ENCODE measurements at regions not wholly inside any gene's neighbourhood (a gene's known extent, or its start where the extent isn't known, plus 50 kb on each side); places are given as distances from the start of the nearest gene placed in this dataset.
A peak's percentile ranks its signal among the peaks of the same experiment; 100 is the strongest.

DNA sequence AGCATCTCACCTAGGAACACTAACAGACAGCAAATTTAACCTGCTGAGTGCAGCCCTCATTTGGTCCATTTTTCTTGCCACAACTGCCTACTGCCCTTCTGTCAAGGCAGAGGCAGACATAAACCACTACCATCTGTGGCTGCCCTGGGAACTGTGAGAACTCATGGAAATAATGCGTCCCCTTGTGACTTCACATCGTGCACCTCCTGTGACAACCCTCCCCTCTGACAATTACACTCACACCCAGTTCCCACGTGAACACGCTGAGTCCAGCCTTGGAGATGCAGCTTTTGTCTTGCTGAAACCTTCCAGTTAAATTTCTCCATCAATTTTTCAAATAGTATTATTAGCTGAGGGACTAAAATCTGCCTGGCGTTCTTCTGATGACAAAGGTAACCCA, 193.1 kb upstream of the KLF14 start:
- Histone ChIP-seq H4K20me1 (ENCODE audit: insufficient read depth, low read length) (peaks cover 7% of the 10 kb centered on the region), H2AFZ (ENCODE audit: insufficient read depth, low read depth, low read length, poor library complexity, severe bottlenecking) (no peak overlapping the region), H3K4me3 (replicated peaks in 1 of 3; ENCODE audit: low read depth in 2 of 3, low read length in 3 of 3) (no peak overlapping the region), H3K9me3 (replicated peaks in 1 of 2; ENCODE audit: control insufficient read depth in 1 of 2, insufficient read depth in 1 of 2, low read length in 2 of 2) (no peaks in the 10 kb centered on the region), H3K9ac (ENCODE audit: insufficient read depth, low read length, poor library complexity, severe bottlenecking) (no peak overlapping the region), H3K36me3 (replicated peaks in 1 of 2; ENCODE audit: control insufficient read depth in 1 of 2, insufficient read depth in 2 of 2, low read length in 2 of 2) (no peaks in the 10 kb centered on the region), H3K27ac (ENCODE audit: low read depth in 1 of 2, low read length in 2 of 2) (no peak overlapping the region), H3K79me2 (ENCODE audit: insufficient read depth, low read length) (peaks cover 10% of the 10 kb centered on the region), H3K27me3 (ENCODE audit: control insufficient read depth in 2 of 2, insufficient read depth in 2 of 2, low read length in 2 of 2) (no peaks in the 10 kb centered on the region), H3K4me2 (replicated peaks; ENCODE audit: extremely low read depth, low read length, poor library complexity, severe bottlenecking) (no peak overlapping the region), H3K4me1 (ENCODE audit: control insufficient read depth in 1 of 2, insufficient read depth in 2 of 2, low read length in 2 of 2) (peaks cover 46 to 62% of the 10 kb centered on the region in 2 donors)
- TF ChIP-seq, protein P1, sequence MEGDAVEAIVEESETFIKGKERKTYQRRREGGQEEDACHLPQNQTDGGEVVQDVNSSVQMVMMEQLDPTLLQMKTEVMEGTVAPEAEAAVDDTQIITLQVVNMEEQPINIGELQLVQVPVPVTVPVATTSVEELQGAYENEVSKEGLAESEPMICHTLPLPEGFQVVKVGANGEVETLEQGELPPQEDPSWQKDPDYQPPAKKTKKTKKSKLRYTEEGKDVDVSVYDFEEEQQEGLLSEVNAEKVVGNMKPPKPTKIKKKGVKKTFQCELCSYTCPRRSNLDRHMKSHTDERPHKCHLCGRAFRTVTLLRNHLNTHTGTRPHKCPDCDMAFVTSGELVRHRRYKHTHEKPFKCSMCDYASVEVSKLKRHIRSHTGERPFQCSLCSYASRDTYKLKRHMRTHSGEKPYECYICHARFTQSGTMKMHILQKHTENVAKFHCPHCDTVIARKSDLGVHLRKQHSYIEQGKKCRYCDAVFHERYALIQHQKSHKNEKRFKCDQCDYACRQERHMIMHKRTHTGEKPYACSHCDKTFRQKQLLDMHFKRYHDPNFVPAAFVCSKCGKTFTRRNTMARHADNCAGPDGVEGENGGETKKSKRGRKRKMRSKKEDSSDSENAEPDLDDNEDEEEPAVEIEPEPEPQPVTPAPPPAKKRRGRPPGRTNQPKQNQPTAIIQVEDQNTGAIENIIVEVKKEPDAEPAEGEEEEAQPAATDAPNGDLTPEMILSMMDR (IDR thresholded peaks at IDR 0.05) = no peak
- Mint-ChIP-seq H3K4me3 (no peak overlapping the region), H3K27me3 (ENCODE audit: low read depth in 3 of 3) (peaks cover 0 to 4% (median 0%) of the 10 kb centered on the region in 3 donors), H3K4me1 (peaks cover 66% of the 10 kb centered on the region), H3K27ac (peak overlapping the region in 5 of 7 donors; percentile 41 to 99 (median 96)), H3K9me3 (peaks cover 0 to 4% (median 0%) of the 10 kb centered on the region in 7 donors), H3K36me3 (peaks cover 12 to 26% of the 10 kb centered on the region in 2 donors)
- no peak for DNase-seq
- WGBS (ENCODE audit: insufficient coverage) = 90% methylated on average over 5 of the region's 5 CpGs
- intact Hi-C loops (cut with micrococcal nuclease) = no loop called here

DNA sequence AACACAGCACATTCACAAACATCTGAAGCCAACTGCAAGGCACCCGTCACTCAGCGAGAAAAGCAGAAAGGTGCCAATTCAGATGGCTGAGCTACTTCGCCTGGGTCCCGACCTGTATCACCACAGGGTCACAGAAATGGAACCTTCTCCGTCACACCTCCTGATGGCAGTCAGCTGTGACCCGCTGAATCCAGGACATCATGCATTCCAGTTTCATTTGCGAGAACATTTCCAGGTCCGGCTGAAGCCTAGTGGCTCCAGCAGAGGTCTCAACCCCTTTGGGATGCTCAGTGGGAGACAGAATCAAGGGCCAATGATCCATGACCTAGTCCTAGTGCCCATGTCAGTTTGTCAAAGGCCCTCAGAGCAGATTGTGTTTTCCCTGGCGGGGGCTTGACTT, 193.6 kb upstream of the KLF14 start:
- Histone ChIP-seq H3K4me1 (ENCODE audit: control insufficient read depth in 1 of 2, insufficient read depth in 2 of 2, low read length in 2 of 2) (peaks cover 46 to 62% of the 10 kb centered on the region in 2 donors), H3K36me3 (replicated peaks in 1 of 2; ENCODE audit: control insufficient read depth in 1 of 2, insufficient read depth in 2 of 2, low read length in 2 of 2) (no peaks in the 10 kb centered on the region), H3K27ac (ENCODE audit: low read depth in 1 of 2, low read length in 2 of 2) (no peak overlapping the region), H2AFZ (ENCODE audit: insufficient read depth, low read depth, low read length, poor library complexity, severe bottlenecking) (no peak overlapping the region), H3K27me3 (ENCODE audit: control insufficient read depth in 2 of 2, insufficient read depth in 2 of 2, low read length in 2 of 2) (no peaks in the 10 kb centered on the region), H3K9ac (ENCODE audit: insufficient read depth, low read length, poor library complexity, severe bottlenecking) (no peak overlapping the region), H3K79me2 (ENCODE audit: insufficient read depth, low read length) (peaks cover 10% of the 10 kb centered on the region), H3K4me3 (replicated peaks in 1 of 3; ENCODE audit: low read depth in 2 of 3, low read length in 3 of 3) (no peak overlapping the region), H4K20me1 (ENCODE audit: insufficient read depth, low read length) (peaks cover 7% of the 10 kb centered on the region), H3K4me2 (replicated peaks; ENCODE audit: extremely low read depth, low read length, poor library complexity, severe bottlenecking) (no peak overlapping the region), H3K9me3 (replicated peaks in 1 of 2; ENCODE audit: control insufficient read depth in 1 of 2, insufficient read depth in 1 of 2, low read length in 2 of 2) (no peaks in the 10 kb centered on the region)
- intact Hi-C loops (cut with micrococcal nuclease) = no loop called here
- peak overlapping the region in 4 of 7 donors; percentile 32 to 90 (median 64) for H3K27ac Mint-ChIP-seq
- WGBS (ENCODE audit: insufficient coverage) = 93% methylated on average over 8 of the region's 9 CpGs
- TF ChIP-seq, protein P1 (IDR thresholded peaks at IDR 0.05) = no peak
- no peak overlapping the region for H3K4me3 Mint-ChIP-seq
- H3K27me3 Mint-ChIP-seq (ENCODE audit: low read depth in 3 of 3) = peaks cover 0 to 4% (median 0%) of the 10 kb centered on the region in 3 donors
- H3K4me1 Mint-ChIP-seq = peaks cover 66% of the 10 kb centered on the region
- no peak for DNase-seq
- peaks cover 0 to 4% (median 0%) of the 10 kb centered on the region in 7 donors for H3K9me3 Mint-ChIP-seq
- peaks cover 10 to 25% of the 10 kb centered on the region in 2 donors for H3K36me3 Mint-ChIP-seq

Data from CD14-positive monocyte (primary cell).